GM12892 (cell line): ENCODE measurements at regions not wholly inside any gene's neighbourhood (a gene's known extent, or its start where the extent isn't known, plus 50 kb on each side); places are given as distances from the start of the nearest gene placed in this dataset.

ENCODE experiments used
- POLR2A ChIP-seq: IDR thresholded peaks from 2 replicates; pipeline ENCODE4 v1.6.1; 2011; ENCODE audit warnings: low read depth, low read length, control low read depth
- POLR2AphosphoS5 ChIP-seq: IDR thresholded peaks from 2 replicates; pipeline ENCODE4 v1.6.1; 2011; ENCODE audit warnings: low read depth, low read length, control low read depth

DNA sequence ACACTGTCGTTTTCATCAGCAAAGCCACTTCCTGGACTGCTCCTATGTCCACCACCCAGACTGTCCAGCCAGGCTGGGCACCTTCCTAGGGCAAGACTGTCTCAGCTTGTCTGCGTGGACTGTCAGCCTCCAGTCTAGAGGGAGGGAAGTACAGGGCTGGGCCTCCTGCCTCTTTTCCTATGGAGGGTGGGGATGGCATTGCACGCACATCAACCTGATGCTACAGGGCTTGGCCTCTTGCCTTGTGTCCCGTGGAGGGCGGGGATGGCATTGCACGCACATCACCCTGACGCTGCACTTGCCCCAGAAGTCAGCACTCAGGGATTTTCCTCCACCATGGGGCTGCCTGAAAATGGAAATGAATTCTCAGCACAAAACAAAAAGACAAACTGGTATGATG, 304.2 kb upstream of the CDH4 start:
- TF ChIP-seq POLR2A: no peak
- TF ChIP-seq POLR2AphosphoS5: no peak
